D721Med (cell line): ENCODE measurements at regions not wholly inside any gene's neighbourhood (a gene's known extent, or its start where the extent isn't known, plus 50 kb on each side); places are given as distances from the start of the nearest gene placed in this dataset.

Source experiments
- DNase-seq: peaks from one replicate; pipeline ENCODE4 v3.0.0; 2011; ENCODE audit warnings: low spot score; ENCODE audit not compliant: insufficient read length
- FAIRE-seq: peaks from 2 replicates; lab custom pipeline; 2011; peaks lifted over from hg19 to GRCh38; lab: Jason Lieb, UNC
- CTCF ChIP-seq: IDR thresholded peaks from 2 replicates; pipeline ENCODE4 v1.5.1; 2012; ENCODE audit warnings: mild to moderate bottlenecking, control low read depth; ENCODE audit not compliant: insufficient read depth; ENCODE audit errors: missing control alignments

- TF ChIP-seq CTCF: no peak
- FAIRE-seq (no peak), DNase-seq (no peak)
Observed at GRCh38 chr6:125679128-125679527, 70.3 kb upstream of the HEY2 start.

GRCh38 chr6:125679651-125680050 is 69.8 kb upstream of the HEY2 start:
- no peak for DNase-seq
- TF ChIP-seq CTCF: no peak
- no peak for FAIRE-seq

- DNase-seq (no peak), FAIRE-seq (no peak)
- TF ChIP-seq CTCF: no peak
Observed at GRCh38 chr6:125682939-125683338, 66.5 kb upstream of the HEY2 start.

GRCh38 chr6:125688138-125688537 is 61.3 kb upstream of the HEY2 start:
- TF ChIP-seq CTCF: no peak
- DNase-seq: no peak
- no peak for FAIRE-seq

- DNase-seq: no peak
- no peak for TF ChIP-seq CTCF
- FAIRE-seq: no peak
Observed at GRCh38 chr6:125693480-125693879, 56.0 kb upstream of the HEY2 start.

GRCh38 chr6:125699591-125699990 is 49.8 kb upstream of the HEY2 start:
- TF ChIP-seq CTCF: no peak
- FAIRE-seq (no peak), DNase-seq (no peak)
